GM12873 (cell line): ENCODE measurements at regions not wholly inside any gene's neighbourhood (a gene's known extent, or its start where the extent isn't known, plus 50 kb on each side); places are given as distances from the start of the nearest gene placed in this dataset.

ENCODE experiments used
- CTCF ChIP-seq: IDR thresholded peaks from 2 replicates; pipeline ENCODE4 v1.5.1; 2012; ENCODE audit warnings: low read depth, mild to moderate bottlenecking, moderate library complexity, low read length, control low read depth; ENCODE audit not compliant: insufficient read depth; ENCODE audit errors: missing control alignments

- no peak for TF ChIP-seq CTCF
These were observed 771.5 kb upstream of the ADGRL2 start for GRCh38 chr1:81029266-81029665.

- no peak for TF ChIP-seq CTCF
These were observed 777.5 kb upstream of the ADGRL2 start for GRCh38 chr1:81023187-81023724.

- TF ChIP-seq CTCF = no peak
These were observed 779.6 kb upstream of the ADGRL2 start for GRCh38 chr1:81021134-81021533.

GRCh38 chr1:81020506-81020905, 780.2 kb upstream of the ADGRL2 start:
- TF ChIP-seq CTCF = no peak

GRCh38 chr1:81010126-81010525, 790.6 kb upstream of the ADGRL2 start:
- no peak for TF ChIP-seq CTCF

GRCh38 chr1:81008293-81008692, 792.4 kb upstream of the ADGRL2 start:
- TF ChIP-seq CTCF = no peak

GRCh38 chr1:81007024-81007423, 793.7 kb upstream of the ADGRL2 start:
- no peak for TF ChIP-seq CTCF

GRCh38 chr1:81006502-81006901, 794.2 kb upstream of the ADGRL2 start:
- no peak for TF ChIP-seq CTCF
